ENCODE measurements at regions not wholly inside any gene's neighbourhood (a gene's known extent, or its start where the extent isn't known, plus 50 kb on each side); places are given as distances from the start of the nearest gene placed in this dataset.

DNA sequence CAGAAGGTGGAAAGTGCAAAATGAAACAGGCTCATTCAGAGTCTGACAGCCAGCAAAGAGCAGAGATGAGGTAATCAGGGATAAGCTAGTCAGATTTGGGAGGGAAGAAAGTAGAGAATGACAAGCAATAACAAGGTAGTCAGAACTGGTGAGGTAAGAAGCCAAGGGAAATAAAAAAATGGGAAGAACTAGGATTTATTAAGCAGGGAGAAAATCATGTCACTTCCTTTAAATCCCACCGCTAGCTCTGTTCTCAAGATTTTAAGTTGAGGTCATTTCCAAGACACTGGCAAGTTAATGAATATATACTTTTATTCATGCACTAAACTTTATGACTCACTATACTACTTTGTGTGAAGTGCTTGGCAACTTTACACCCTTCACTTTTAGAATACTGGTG lies 1106.8 kb downstream of the IGSF11 start:
- no peak for DNase-seq

DNA sequence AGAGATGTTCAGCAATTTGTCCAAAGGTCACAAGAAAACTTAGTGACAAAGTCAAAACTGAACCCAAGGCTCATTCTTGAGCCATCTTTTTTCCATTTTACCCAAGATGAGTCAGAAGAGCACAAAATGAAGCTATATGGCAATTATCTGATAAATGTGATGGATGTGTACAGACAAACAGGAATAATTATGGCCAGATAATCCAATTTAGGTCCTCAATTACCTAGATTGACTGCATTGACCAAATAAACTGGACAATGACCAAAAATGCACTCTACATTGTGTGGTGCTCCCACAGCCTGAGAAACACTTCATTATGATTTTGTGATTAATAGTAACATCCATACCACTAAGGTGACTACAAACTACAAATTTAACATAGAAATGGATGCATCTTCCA lies 1105.8 kb downstream of the IGSF11 start:
- DNase-seq: no peak

DNA sequence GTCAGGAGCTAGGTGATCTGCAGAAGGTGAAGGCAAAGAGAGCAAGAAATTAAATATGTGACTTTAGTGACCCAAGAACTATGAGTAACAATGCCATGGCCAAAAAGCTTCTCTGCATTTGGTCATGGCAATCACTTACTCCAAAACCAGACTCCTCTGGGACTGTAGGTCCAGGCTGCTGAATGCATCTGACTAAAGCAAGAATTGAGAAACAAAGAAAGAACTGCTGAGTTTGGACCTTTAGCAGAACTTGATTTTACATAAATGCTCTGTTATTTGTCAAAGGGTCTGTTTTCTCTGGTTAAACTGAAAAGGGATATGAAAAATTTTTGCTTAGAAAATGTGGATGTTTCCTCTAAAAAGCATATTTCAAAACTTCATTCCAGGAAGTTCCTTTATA lies 1102.2 kb downstream of the IGSF11 start:
- no peak for DNase-seq

DNA sequence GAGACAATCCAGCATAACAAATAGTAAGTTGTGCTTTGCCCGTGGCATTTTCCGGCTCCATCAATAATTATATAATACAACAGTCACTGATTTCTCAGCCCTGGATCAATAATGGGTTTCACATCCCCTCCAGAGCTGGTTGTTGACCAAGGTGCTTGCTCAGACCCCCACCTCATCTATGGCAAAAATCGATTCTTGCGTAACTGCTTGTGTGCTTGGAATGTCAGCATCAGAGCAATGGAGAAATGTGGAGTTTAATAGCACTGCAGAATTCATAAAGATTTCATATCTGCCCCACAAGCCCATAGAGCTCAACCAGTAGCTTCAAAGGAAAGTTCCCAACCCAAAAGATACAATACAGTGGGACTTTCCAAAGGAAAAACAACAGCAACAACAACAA lies 1098.5 kb downstream of the IGSF11 start:
- no peak for DNase-seq

DNA sequence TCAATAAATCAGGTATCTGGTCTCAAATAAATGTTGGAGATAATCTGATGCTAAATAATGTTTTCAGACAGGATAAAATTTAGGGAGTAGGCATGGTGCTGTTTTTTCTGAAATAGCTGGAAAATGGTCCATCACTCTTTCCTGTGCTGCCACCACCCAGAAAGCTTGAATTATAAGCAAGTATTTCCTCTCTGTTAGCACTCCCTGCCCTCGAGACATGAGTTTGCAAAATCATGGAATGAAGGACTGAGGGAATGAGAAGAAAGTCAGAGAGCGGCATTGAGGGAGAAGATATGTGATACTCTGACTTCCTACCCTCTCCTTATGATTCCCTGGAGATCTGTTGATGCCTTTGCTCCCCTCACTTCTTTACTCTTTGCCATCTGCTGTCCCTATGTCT lies 1095.7 kb downstream of the IGSF11 start:
- DNase-seq: no peak

DNA sequence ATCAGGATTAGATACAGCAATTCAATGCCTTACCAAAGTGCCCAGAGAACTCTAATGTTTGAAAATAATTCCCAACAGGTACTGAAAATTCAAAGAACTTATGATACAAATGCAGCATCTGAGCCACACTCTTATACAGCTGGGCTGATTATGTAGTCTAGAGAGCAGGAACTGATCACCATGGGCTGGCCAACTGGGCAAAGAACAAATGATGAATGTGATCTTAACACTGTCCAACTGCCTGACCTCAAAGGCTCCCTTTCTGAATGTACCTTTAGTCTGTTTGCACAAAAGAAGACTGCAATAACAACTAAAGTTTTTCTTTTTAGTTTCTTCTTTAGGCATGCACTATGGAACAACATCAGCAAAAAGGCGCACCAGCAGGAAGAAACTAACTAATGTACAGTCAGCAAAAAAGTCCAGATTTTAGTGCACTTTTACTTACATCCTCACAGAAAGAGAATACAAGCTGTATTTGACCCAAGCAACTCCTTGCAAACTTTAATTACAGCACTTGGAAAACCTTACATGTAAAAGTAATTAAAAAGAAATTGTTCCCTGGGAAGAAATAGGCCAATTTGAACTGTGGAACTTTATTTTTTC lies 1095.1 kb downstream of the IGSF11 start:
- DNase-seq: no peak

DNA sequence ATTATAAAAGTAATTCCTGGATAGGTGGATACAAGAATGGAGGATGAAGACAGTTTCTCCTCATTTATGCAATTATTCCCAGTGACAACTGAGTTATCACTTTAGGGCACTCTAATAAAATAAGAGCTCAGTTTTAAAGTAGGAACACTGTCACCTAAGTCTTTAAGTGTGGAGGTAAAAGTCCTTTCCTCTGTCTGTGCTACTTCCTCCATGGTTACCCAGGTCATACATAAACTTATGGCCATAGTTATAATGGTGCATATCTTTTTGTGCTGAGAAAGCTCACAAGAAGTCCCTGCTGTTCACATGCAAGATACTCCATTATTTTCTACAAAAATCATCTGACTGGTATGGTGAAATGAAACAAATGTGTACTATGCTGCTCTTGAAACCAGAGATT lies 1093.6 kb downstream of the IGSF11 start:
- no peak for DNase-seq

DNA sequence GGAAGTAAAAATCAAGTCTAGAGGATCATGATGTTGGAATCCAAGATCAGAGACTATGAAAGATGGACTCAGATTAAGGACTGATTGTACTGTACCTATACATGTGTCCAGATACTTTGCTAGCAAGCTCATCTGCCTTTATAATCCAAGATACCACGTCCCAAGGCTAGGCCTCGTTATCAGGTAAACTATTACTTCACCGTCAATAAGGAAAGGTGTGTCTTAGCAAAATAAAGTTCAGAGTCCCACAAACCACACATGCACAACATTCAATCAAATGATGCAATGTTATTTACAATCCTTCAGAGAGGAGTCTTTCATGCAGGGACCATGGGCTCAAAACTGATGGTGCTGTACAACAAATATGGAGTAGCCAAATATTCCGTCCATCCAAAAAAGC lies 1092.9 kb downstream of the IGSF11 start:
- DNase-seq: no peak

DNA sequence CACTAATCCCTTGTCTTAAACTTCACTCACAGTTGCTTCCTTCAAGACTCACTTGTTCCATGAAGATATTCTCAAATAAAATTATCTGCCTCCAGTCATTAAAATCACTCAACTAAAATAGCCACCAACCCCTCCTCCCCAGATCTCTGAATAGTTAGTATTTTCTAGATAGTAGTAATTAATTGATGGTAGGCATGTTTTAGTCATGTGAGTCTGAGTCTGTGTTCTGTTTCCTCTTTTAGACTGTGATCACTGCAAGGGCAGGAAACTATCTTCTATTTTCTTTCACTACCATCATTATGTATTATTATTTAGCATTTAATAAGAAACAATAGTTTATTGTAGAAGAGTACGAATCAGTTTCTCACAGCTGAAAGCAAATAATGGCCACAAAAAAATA lies 1080.5 kb downstream of the IGSF11 start:
- no peak for DNase-seq

DNA sequence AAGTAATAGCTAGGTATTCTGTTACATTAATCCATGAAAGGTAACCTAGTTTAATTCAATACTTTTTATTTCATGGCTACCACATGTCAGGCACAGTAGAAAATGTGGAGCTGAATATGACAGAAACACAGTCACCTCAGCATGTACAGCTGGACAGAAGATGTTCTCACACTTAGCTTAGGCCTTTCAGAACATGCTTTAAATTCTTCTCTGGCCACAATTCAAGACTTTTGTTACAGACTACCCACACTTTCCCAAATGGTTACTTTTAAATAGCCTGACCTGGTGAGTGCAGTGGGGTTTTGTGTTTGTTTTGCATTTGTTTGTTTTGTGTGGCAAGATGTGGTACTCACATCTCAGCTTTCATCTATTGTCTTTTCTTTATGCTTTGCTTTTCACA lies 1079.5 kb downstream of the IGSF11 start:
- DNase-seq: no peak

DNA sequence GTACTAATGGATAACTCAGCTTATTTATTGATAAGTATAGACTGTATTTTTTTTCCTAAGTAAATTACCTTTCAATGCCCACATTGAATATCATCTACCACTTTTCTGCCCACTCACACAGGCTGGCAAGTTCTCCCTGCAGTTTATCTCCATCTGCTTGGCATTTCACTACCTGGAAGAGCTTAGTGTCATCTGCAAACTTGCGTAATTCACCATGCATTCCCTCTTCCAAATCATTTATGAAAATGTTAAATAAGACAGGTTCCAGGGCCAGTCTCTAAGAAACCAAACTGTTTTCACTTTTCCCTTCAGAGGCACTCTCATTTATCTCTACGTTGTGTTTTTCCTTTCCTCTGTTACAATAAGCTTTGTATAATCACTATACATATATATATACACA lies 1076.6 kb downstream of the IGSF11 start:
- DNase-seq: no peak

DNA sequence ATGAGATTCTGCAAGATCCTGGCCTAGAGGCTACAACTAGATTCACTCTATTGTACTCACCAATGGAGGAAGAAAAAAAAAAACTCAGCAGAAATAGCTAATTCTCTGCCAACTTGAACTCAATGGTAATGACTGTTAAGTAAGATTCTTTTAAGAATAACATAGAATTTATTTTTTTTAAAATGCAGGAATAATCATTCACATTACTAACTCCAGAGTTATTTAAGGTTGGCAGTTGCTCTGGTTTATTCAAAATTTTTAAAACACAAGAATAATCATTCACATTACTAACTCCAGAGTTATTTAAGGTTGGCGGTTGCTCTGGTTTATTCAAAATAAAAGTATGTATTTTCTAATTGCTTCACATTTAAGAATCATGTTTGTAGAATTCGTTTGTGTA lies 1071.9 kb downstream of the IGSF11 start:
- DNase-seq: no peak

DNA sequence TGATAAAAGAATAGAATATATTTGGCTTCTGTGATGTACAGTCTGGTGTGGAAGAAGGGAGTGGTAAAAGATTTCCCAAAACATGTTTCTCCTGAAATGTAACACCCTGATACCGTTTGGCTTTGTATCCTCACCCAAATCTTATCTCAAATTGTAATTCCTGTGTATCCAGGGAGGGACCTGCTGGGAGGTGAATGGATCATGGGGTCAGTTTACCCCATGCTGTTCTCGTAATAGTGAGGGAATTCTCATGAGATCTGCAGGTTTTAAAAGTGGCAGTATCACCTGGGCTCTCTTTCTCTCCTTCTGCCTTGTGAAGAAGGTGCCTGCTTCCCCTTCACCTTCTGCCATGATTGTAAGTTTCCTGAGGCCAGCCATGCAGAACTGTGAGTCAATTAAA lies 1070.8 kb downstream of the IGSF11 start:
- no peak for DNase-seq

DNA sequence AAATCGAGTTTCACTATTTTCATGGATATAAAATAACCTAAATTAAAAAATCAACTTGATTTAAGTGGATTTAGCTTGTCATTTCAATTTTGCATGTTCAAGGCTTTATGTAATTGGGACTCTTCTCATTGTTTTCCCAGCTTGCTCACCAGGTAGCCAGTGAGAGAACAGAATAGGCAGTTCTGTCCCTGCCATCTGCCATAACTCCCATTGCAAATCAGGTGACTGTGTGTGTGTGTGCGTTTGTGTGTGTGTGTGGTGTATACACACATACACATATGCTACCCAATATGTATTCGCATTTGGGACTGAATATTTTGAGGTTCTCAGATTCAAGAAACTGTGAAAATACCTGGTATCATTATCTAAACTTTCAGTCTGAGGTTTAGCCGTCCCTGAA lies 1069.8 kb downstream of the IGSF11 start:
- no peak for DNase-seq

DNA sequence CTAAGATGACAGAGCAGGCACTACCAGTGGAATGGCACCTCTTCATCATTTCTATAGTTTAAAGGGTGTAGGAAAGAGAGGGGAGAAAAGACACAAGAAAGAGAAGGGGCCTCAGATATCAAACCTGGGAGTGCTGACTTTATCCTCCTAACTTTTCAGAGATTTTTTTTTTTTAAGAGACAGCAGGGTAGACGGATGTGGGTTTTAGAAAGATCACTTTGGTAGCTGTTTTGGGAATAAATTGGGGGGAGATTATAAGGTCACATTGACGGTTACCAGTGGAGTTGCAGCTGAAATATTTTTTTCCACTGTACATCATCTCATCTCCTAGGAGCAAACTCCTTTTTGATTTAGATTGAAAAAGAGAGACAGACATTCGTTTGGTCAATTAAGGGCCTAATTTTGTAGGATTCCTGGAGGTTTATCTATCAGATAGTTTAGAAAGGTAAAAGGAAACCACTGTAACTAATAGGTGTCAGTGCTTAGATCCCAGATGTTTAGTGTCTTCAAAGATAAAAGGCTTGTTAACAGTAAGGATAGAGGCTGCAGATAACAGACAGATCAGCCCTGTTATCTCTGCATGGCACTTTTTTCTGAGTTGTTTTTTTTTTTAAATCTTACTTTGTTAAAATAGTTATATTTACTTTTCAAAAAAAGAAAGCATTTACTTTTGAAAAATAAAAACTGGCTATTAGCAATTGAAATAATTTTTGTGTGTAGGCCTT lies 1057.0 kb downstream of the IGSF11 start:
- DNase-seq: no peak

DNA sequence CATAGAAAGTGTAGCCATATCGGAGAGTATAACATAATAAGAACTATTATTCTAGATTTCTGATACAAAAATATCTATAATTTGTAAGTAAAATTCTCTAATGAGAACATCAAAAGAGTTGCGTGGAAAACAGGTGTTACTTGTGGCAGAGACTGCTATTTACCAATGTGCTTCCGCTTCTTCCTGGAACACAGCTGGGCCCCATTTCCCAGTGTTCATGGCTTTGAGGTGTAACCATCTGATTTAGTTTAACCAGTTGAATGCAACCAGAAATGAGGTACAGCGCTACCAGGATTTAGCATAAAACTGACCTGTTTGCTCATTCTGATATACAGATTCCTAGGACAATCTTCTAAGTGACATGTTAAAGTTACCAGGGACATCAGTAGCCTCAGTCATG lies 1055.2 kb downstream of the IGSF11 start:
- DNase-seq: no peak

DNA sequence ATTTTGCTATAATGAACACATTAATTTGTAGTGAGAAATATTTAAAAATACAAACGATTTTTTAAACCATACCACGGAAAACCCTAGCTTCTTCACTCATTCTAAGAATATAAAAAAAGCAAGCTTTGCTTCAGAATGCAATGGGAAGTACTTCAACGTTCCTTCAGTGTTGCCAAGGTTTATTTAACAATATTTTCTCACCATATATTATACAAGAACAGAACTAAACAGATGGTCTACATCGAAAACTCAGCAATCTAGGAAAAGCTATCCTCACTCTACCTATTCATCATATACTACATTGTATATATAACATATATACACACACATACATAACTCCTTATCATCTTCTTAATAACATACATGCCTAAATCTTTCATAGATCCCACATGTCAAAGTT lies 1047.4 kb downstream of the IGSF11 start:
- DNase-seq: no peak

DNA sequence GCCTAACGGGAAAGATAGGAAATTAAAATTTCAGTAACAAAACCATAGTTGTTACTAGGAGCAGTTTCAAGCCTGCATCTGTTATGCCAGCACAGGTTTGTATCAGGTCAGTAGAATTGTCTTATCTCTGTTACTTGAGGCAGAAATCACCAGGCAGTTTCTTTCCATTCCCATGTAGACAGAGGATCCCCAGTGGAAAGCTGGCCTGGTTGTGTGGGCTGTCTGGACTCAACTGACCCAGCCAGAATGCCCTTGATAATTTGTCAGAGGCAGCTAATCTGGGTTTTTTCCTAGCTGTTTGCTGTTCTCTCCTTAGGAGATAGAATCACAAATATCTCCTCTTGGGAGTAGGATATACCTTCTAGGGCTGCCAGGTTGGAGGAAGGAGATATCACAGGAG lies 1044.7 kb downstream of the IGSF11 start:
- DNase-seq: no peak

DNA sequence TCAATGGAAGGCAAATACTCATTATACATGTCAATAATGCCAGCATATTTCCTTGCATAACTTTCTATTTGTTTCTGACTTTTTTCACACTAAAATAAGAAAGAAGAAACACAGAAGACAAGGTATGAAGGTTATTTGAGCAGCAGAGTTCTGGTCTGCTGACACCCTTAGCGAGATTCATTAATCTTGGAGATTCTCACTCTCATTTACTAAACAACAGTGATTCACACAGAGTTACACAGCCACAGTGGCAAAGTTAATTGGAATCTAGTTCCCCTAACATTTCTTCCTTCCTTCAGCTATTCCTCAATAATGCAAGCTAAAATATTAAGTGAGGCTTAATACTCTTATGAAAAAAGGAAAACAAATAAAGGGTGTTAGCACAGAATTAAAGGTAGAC lies 1044.0 kb downstream of the IGSF11 start:
- DNase-seq: no peak

DNA sequence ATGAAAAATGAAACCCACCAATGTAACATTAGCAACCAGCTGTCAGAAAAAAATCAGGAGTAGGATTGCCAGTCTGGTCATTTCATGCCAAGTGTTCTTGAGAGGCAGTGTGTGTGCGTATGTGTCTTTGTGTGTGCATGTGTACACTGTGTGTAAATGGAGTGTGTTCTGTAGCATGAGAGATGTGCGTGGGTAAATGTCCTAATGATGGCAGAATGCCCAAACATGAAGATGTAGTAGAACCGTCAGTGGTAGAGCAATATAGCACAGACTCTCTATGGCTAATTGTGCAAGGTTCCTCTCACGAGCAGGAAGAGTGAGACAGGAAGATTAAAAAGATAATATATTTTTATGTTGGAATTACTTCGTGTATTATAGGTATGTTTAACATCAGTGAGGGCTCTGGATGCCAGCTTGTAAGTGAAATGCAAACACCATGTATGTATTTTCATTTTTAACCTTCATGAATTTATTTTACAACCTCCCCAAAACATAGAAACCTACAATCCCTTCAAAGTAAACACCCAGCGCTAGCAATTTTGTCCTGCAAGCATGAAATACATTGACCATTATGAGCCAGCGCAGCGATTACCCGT lies 1038.7 kb downstream of the IGSF11 start:
- peak; percentile 76 for DNase-seq

DNA sequence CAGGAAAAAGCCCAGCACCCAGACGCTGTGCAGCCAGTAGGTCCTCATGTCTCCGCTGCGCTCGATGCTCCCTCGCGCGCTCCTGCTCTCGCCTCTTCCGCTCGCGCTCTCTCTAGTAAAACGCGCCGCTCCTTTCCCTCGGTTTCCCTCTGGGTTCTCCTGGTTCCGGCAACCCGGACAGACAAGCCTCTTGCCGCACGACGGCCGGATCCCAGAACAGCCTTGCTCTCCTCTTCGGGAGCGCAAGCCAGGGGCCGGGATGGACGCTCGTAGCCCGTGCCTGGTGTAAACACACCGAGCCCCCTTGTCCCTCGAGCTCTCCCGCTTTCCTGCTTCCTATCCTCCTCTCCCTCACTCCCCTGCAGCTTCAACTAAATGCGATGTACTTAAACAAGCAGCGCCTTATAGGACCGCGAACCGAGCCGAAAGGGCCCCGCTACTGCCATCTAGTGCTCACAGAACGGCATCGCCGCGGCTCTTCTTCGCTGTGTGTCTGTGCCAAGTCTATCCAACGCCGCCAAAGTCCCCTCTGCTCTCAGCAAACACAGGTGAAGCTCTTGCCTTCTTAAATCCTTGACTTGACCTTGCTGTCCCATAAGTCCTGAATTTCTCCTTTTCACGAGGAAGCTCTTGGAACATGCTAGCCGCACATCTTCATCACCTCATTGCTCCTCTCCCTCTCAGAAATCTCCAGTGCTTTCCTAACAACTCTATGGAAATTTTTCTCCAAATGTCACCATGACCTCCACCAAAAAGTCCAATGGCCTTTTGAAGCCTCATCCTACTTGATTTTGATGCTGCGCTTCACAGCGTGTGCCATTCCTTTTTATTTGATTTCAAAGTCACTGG lies 1037.2 kb downstream of the IGSF11 start:
- peak; percentile 97 for DNase-seq

DNA sequence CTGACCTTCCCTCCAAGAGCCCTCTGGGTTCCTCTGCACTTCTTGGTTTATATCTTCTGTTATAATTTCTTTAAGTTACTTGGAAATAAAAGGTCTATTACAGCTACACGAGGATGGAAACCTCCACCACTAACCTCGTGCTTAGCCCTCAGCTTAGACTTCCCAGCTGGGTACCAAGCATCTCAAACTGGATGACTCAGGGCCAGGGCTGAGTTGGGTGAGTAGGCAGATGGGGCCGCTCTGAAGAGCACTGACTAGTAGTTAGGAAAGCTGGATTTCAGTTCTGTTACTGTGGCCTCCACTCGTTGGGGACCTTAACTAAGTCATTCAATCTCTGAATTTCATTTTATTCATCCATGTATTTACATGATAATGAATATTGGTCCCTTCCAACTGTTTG lies 1036.6 kb downstream of the IGSF11 start:
- DNase-seq: no peak

DNA sequence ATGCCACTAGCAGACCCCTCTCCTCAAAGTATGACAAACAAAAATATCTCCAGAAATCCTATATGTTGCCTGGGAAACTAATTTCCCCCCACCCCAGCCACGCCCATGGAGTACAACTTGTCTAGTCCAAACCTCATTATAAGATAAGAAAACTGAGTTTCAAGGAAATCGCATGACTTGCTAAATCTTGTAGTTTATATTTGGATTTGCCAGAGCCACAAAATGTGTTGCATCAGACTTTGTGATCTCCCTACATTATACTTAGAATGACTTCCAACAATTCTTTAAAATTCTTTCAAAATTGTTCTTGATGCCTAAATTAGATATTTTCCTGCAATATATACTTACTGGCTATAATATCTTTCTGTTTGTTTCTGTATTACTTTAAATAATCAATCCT lies 1034.4 kb downstream of the IGSF11 start:
- DNase-seq: no peak

DNA sequence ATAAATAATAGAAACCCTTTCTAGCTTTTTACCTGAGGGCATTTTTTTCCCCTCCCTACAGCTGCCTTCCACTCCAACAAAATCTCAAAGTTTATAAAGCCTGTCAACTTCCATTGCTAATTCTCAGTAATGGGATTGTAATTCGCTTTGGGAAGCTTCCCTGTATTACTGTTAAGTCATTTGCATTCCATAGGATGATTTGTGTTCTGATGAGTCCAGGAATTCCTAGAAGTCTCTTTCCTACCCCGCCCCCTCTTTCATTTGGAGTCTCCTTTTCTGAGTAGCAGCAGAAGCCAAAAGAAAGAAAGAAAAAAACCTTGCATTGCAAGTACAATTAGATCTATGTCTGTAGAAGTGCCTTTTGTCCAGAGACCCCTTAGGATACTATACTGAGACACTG lies 1033.3 kb downstream of the IGSF11 start:
- DNase-seq: no peak
